G401.6 (cell line): ENCODE measurements at regions not wholly inside any gene's neighbourhood (a gene's known extent, or its start where the extent isn't known, plus 50 kb on each side); places are given as distances from the start of the nearest gene placed in this dataset.

Experiments
- FAIRE-seq: peaks from 2 replicates; lab custom pipeline; 2012; peaks lifted over from hg19 to GRCh38; lab: Jason Lieb, UNC

- no peak for FAIRE-seq
Observed at GRCh38 chr5:40413743-40414142, 266.0 kb upstream of the PTGER4 start.

- FAIRE-seq = no peak
Observed at GRCh38 chr5:40412771-40413170, 266.9 kb upstream of the PTGER4 start.

GRCh38 chr5:40410964-40411635 is 268.6 kb upstream of the PTGER4 start:
- FAIRE-seq = no peak

GRCh38 chr5:40410231-40410861 is 269.4 kb upstream of the PTGER4 start:
- no peak for FAIRE-seq

GRCh38 chr5:40409601-40410000 is 270.1 kb upstream of the PTGER4 start:
- no peak for FAIRE-seq

GRCh38 chr5:40406741-40407211 is 272.9 kb upstream of the PTGER4 start:
- no peak for FAIRE-seq

GRCh38 chr5:40405996-40406740 is 273.5 kb upstream of the PTGER4 start:
- FAIRE-seq = no peak

GRCh38 chr5:40405230-40405629 is 274.5 kb upstream of the PTGER4 start:
- FAIRE-seq = no peak

- no peak for FAIRE-seq
Observed at GRCh38 chr5:40404613-40405012, 275.1 kb upstream of the PTGER4 start.

GRCh38 chr5:40402007-40402364 is 277.7 kb upstream of the PTGER4 start:
- FAIRE-seq = no peak

GRCh38 chr5:40401284-40402006 is 278.3 kb upstream of the PTGER4 start:
- FAIRE-seq = no peak

GRCh38 chr5:40400245-40400644 is 279.5 kb upstream of the PTGER4 start:
- FAIRE-seq = no peak

- FAIRE-seq = no peak
Observed at GRCh38 chr5:40399349-40399748, 280.4 kb upstream of the PTGER4 start.

- no peak for FAIRE-seq
Observed at GRCh38 chr5:40397976-40398375, 281.7 kb upstream of the PTGER4 start.

- FAIRE-seq = no peak
Observed at GRCh38 chr5:40397091-40397490, 282.6 kb upstream of the PTGER4 start.

GRCh38 chr5:40396317-40396716 is 283.4 kb upstream of the PTGER4 start:
- FAIRE-seq = no peak

GRCh38 chr5:40395251-40395650 is 284.5 kb upstream of the PTGER4 start:
- no peak for FAIRE-seq

- no peak for FAIRE-seq
Observed at GRCh38 chr5:40394698-40395097, 285.0 kb upstream of the PTGER4 start.

- no peak for FAIRE-seq
Observed at GRCh38 chr5:40391642-40392041, 288.1 kb upstream of the PTGER4 start.

GRCh38 chr5:40390281-40391149 is 289.2 kb upstream of the PTGER4 start:
- FAIRE-seq = no peak

GRCh38 chr5:40389591-40389990 is 290.1 kb upstream of the PTGER4 start:
- FAIRE-seq = no peak

GRCh38 chr5:40386289-40386688 is 293.4 kb upstream of the PTGER4 start:
- no peak for FAIRE-seq
